GM12875 (cell line): ENCODE measurements at regions not wholly inside any gene's neighbourhood (a gene's known extent, or its start where the extent isn't known, plus 50 kb on each side); places are given as distances from the start of the nearest gene placed in this dataset.

Experiments
- H3K4me3 ChIP-seq: one replicate; pipeline ENCODE4 v1.5.1; 2011; ENCODE audit warnings: low read depth, low read length, control low read depth
- TF ChIP-seq, protein P1 (sequence below): IDR thresholded peaks from 2 replicates; pipeline ENCODE4 v1.5.1; 2011; ENCODE audit warnings: low read depth, mild to moderate bottlenecking, control low read depth, inconsistent platforms, low read length, moderate library complexity, borderline replicate concordance; ENCODE audit not compliant: insufficient read depth

DNA sequence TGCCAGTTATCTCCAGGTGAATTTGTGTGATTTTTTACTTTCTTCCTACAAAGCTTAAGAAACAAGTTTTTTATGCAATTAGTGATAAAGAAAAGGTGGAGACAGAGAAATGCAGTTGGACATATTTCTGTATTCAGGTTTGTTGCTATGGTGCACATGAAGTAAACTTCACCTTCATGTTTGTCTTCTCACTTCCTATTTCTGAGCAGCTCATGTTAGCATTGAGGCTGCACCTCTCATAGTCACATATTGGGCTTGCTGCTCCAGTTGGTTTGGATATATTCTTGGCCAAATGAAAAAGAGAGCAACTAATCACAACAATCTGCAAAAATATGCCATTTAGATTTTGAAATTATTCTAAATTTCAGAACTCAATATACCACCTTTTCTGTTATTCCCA, 475.6 kb upstream of the ZWINT start:
- no peak overlapping the region for H3K4me3 ChIP-seq
- TF ChIP-seq, protein P1, sequence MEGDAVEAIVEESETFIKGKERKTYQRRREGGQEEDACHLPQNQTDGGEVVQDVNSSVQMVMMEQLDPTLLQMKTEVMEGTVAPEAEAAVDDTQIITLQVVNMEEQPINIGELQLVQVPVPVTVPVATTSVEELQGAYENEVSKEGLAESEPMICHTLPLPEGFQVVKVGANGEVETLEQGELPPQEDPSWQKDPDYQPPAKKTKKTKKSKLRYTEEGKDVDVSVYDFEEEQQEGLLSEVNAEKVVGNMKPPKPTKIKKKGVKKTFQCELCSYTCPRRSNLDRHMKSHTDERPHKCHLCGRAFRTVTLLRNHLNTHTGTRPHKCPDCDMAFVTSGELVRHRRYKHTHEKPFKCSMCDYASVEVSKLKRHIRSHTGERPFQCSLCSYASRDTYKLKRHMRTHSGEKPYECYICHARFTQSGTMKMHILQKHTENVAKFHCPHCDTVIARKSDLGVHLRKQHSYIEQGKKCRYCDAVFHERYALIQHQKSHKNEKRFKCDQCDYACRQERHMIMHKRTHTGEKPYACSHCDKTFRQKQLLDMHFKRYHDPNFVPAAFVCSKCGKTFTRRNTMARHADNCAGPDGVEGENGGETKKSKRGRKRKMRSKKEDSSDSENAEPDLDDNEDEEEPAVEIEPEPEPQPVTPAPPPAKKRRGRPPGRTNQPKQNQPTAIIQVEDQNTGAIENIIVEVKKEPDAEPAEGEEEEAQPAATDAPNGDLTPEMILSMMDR, result no peak

DNA sequence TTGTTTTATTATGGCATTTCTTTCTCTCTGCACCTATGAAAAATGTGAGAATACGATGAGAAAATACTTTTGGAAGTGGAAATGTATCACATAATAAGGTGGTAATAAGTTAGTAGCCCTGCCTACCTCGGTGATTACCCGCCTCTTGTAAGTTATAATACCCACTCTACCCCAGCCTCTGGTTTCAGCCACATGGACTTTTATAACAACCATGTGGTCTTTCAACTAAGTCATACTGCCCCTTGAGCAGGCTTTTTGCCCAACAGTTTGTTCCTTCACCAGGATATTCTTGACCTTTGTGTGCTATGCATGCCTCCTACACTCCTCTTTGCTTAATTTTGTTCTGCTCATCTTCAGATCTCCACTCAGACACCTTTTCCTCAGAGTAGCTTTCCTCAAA, 470.6 kb upstream of the ZWINT start:
- TF ChIP-seq, protein P1, result no peak

DNA sequence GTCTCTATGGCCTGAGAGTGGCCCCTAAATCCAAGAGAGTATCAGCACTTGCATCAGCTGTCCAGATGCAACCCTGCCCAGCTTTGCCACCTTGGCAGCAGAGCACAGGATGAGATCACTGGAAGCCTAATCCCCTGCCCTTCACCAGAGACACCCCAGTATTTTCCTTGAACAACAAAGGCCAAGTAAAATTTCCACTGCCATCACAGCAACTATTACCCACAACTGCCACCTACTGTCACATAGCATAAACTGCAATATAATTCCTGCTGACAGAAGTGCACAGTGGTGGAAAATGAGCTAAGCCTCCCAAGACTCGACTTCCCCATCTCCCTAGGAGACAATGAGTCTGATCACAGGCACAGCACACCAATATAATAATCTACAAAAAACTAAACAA, 462.8 kb upstream of the ZWINT start:
- TF ChIP-seq, protein P1, result peak; percentile 56; the same call in 1 of the 2 replicates
- H3K4me3 ChIP-seq, result no peak overlapping the region

More for the DNA sequence above, 470.6 kb upstream of the ZWINT start:
- no peak overlapping the region for H3K4me3 ChIP-seq

DNA sequence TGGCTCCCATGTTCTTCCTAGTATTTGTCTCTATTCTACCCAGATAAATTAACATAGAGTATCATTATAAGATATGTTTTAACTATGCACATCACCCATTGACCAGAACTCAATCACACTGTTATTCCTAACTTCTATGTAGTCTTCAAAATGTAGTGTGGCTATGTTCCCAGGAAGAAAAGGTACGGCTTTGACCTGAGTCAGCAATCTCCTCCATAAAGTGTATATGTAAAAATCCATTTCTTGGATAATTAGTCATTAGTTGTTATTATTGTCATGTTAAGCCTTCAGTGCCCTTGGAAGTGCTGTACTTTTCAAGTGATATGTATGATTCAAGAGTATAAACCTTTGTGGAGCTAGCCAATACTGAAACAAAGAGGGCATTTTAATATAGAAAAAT, 444.0 kb upstream of the ZWINT start:
- TF ChIP-seq, protein P1, result no peak
- H3K4me3 ChIP-seq, result no peak overlapping the region

DNA sequence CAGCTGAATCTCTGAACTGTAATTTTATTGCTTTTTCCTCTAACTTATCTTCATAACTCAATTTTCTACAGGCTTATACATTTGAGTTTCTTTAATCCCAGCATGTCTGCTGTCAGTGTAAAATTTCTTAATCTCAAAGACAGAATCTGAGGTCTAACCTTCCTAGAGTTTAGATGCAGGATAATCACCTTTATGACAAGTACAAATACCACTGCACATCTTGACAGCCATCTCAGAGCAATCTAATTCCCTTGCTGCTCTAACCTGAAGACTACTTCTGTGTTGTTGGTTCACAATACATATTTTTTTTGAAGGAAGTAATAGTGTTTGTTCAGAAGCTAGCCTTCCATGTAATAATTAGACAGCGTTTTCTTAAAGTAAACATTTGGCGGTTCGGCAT, 424.2 kb upstream of the ZWINT start:
- TF ChIP-seq, protein P1, result no peak
- no peak overlapping the region for H3K4me3 ChIP-seq

DNA sequence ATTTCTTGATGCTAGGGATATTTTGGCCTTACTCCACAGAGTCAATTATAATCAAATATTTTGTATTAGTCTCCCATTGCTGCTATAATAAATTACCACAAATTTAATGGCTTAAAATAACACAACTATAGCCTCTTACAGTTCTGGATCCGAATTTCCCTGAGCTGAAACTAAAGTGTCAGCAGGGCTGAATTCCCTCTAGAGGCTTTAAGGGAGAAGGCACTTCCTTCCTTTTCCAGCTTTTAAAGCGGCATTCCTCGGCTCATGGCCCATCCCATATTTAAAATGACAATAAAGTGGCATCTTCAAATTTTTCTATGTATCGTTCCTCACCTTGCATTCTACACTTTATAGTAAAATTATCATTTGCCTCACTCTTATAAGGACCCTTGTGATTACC, 421.4 kb upstream of the ZWINT start:
- no peak overlapping the region for H3K4me3 ChIP-seq
- TF ChIP-seq, protein P1, result no peak

DNA sequence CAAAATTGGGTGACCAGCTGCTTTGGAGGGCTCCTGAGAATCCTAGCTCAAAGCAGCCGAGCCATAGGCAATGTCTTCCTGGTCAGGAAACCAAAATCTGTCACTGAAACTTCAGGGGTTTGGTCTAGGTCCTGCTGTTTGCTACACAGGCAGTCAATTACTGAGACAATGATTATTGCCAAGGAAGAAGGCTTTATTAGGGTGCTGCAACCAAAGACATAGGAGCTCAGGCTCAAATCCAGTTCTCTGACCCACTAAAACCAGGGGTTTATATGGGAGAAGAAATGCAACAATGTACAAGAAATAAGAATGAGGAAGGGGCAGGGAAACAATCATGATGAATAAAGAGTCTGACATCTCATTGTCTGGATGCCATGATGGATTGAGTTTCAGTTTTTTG, 410.3 kb upstream of the ZWINT start:
- TF ChIP-seq, protein P1, result no peak
- no peak overlapping the region for H3K4me3 ChIP-seq
